Kasumi-1 (cell line): ENCODE measurements at regions not wholly inside any gene's neighbourhood (a gene's known extent, or its start where the extent isn't known, plus 50 kb on each side); places are given as distances from the start of the nearest gene placed in this dataset.
"Not testable (repeated sequence)": the region's sequence is repeated elsewhere in the genome, so short reads cannot be mapped to it uniquely, and the experiment has no call there.

ENCODE experiments used
- DNase-seq, 2 experiments: peaks; one replicate each; lab custom pipeline; 2025; lab: John Stamatoyannopoulos, UW

- no peak for DNase-seq
These were observed 748.8 kb upstream of the RIOK2 start for GRCh38 chr5:97931829-97932228.

GRCh38 chr5:97936231-97936630 is 753.2 kb upstream of the RIOK2 start:
- no peak for DNase-seq

- no peak for DNase-seq
These were observed 754.8 kb upstream of the RIOK2 start for GRCh38 chr5:97937846-97938245.

GRCh38 chr5:97943036-97943435 is 760.0 kb upstream of the RIOK2 start:
- no peak for DNase-seq

- DNase-seq: no peak
These were observed 768.1 kb upstream of the RIOK2 start for GRCh38 chr5:97951139-97951538.

GRCh38 chr5:97955450-97955849 is 772.4 kb upstream of the RIOK2 start:
- DNase-seq: no peak

GRCh38 chr5:97967292-97967691 is 784.2 kb upstream of the RIOK2 start:
- no peak for DNase-seq

- DNase-seq: no peak
These were observed 785.3 kb upstream of the RIOK2 start for GRCh38 chr5:97968346-97968745.

GRCh38 chr5:97979740-97980139 is 793.7 kb upstream of the RGMB start:
- DNase-seq: no peak

- no peak for DNase-seq
These were observed 793.2 kb upstream of the RGMB start for GRCh38 chr5:97980291-97980690.

- no peak for DNase-seq
These were observed 787.4 kb upstream of the RGMB start for GRCh38 chr5:97986069-97986468.

- DNase-seq: no peak
These were observed 782.2 kb upstream of the RGMB start for GRCh38 chr5:97991236-97991635.

GRCh38 chr5:97998941-97999340 is 774.5 kb upstream of the RGMB start:
- no peak for DNase-seq

GRCh38 chr5:98004463-98004862 is 769.0 kb upstream of the RGMB start:
- no peak for DNase-seq

GRCh38 chr5:98016771-98017170 is 756.7 kb upstream of the RGMB start:
- no peak for DNase-seq

GRCh38 chr5:98030273-98030672 is 743.2 kb upstream of the RGMB start:
- not testable (repeated sequence) for DNase-seq

- DNase-seq: not testable (repeated sequence)
These were observed 742.4 kb upstream of the RGMB start for GRCh38 chr5:98031036-98031435.

- DNase-seq: no peak
These were observed 742.0 kb upstream of the RGMB start for GRCh38 chr5:98031496-98031895.

GRCh38 chr5:98031926-98032325 is 741.5 kb upstream of the RGMB start:
- no peak for DNase-seq

GRCh38 chr5:98041661-98042060 is 731.8 kb upstream of the RGMB start:
- DNase-seq: no peak

- no peak for DNase-seq
These were observed 730.9 kb upstream of the RGMB start for GRCh38 chr5:98042521-98042920.

- DNase-seq: no peak
These were observed 730.5 kb upstream of the RGMB start for GRCh38 chr5:98042961-98043360.

- DNase-seq: no peak
These were observed 722.9 kb upstream of the RGMB start for GRCh38 chr5:98050583-98050982.

- DNase-seq: no peak
These were observed 720.3 kb upstream of the RGMB start for GRCh38 chr5:98053170-98053569.

- DNase-seq: no peak
These were observed 713.3 kb upstream of the RGMB start for GRCh38 chr5:98060148-98060547.
